ENCODE measurements at regions not wholly inside any gene's neighbourhood (a gene's known extent, or its start where the extent isn't known, plus 50 kb on each side); places are given as distances from the start of the nearest gene placed in this dataset.

DNA sequence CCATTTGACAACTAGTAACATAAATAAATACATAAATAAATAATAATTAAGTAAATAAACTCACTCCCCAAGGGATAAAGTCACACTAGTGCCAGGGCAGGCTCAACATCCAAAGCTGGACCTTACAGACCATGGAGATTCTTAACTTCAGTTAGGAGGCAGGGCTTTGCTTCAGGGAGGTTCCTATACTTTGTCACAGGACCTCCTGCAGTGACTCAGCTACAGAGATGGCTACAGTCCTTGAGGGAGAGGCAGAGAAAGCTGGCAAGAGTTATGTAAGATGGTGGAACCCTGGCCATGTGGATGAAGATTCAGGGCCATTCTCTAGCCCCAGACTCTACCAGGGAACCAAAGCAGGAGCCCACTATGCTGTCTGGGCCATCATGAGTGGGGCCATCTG is 74.1 kb upstream of the CADM1 start:
- intact Hi-C loops (cut with DNase I) = no loop called here
- Histone ChIP-seq H3K4me1 (no peaks in the 10 kb centered on the region), H3K4me3 (no peak overlapping the region), H3K36me3 (no peaks in the 10 kb centered on the region), H3K9me3 (no peaks in the 10 kb centered on the region), H3K27me3 (no peaks in the 10 kb centered on the region), H3K27ac (no peak overlapping the region)
- DNase-seq (ENCODE audit: extremely low spot score in 2 of 2) = no peak
- TF ChIP-seq, protein P1, sequence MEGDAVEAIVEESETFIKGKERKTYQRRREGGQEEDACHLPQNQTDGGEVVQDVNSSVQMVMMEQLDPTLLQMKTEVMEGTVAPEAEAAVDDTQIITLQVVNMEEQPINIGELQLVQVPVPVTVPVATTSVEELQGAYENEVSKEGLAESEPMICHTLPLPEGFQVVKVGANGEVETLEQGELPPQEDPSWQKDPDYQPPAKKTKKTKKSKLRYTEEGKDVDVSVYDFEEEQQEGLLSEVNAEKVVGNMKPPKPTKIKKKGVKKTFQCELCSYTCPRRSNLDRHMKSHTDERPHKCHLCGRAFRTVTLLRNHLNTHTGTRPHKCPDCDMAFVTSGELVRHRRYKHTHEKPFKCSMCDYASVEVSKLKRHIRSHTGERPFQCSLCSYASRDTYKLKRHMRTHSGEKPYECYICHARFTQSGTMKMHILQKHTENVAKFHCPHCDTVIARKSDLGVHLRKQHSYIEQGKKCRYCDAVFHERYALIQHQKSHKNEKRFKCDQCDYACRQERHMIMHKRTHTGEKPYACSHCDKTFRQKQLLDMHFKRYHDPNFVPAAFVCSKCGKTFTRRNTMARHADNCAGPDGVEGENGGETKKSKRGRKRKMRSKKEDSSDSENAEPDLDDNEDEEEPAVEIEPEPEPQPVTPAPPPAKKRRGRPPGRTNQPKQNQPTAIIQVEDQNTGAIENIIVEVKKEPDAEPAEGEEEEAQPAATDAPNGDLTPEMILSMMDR (IDR thresholded peaks at IDR 0.05) = no peak
- TF ChIP-seq POLR2AphosphoS5 (IDR thresholded peaks at IDR 0.05; ENCODE audit: insufficient read depth in 1 of 2, low read depth in 1 of 2) (no peak), POLR2A (IDR thresholded peaks at IDR 0.05) (no peak)

DNA sequence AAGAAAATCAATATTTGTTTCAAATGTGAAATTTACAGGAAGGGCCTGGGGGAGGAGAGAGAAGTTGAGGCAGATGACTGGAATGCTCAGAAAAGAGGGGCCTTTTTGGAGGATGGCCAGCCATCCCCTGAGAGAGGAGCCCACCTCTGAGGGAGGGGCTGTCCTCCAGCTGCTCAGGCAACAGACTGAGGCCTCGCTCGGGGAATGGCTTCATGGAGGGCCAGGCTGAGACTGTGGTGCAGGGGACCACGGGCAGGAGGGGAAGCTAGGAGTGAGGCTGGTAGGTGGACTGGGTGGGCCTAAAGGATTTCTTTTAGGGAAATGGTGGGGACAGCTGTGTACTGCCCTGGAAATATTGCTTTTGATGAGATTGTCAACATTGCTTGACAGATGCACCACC is 73.5 kb upstream of the CADM1 start:
- Histone ChIP-seq H3K4me3 (no peak overlapping the region), H3K4me1 (no peaks in the 10 kb centered on the region), H3K27me3 (no peaks in the 10 kb centered on the region), H3K9me3 (no peaks in the 10 kb centered on the region), H3K36me3 (no peaks in the 10 kb centered on the region), H3K27ac (no peak overlapping the region)
- TF ChIP-seq POLR2A (IDR thresholded peaks at IDR 0.05) = no peak
- TF ChIP-seq, protein P1 (IDR thresholded peaks at IDR 0.05) = no peak
- DNase-seq (ENCODE audit: extremely low spot score in 2 of 2) = no peak
- intact Hi-C loops (cut with DNase I) = no loop called here

DNA sequence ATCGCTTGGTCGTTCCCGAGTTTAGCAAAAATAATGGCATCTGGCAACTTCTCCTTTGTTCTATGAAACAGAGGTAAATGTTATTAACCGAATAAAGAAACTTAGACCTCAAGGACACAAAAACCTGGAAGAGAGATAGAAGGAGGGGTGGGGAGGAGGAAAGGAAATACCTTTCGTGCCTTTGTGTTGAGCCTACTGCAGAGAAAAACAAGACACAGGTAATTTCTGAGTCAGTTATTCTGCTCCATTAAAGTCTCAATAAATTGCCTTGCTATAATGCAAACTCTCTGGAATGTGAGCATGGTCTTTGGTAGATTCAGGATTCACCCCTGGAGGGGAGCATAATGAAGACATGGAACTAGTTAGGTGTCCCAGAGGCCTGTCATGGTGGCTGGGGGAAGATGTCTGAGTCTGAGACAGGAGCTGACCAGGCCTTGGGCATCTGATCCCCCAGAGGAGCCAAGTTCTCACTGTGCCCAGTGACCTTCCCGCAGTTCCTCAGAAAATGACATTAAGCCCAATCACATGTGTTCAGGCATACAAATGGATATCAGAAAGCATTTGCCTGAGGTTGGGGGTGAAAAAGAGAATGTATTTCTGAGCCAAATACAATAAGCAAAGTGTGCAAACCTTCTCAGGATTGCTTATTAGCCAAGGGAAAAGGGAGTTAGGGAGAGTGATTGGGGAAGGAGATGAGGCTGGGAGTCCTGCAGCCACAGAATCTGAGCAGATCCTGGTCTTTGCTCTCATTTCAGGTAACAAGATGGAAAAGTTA is 72.6 kb upstream of the CADM1 start:
- TF ChIP-seq, protein P1 (IDR thresholded peaks at IDR 0.05) = no peak
- TF ChIP-seq POLR2AphosphoS5 (IDR thresholded peaks at IDR 0.05; ENCODE audit: insufficient read depth in 1 of 2, low read depth in 1 of 2) (no peak), POLR2A (IDR thresholded peaks at IDR 0.05) (no peak)
- H3K9me3 ChIP-seq = no peaks in the 10 kb centered on the region
- intact Hi-C loops (cut with DNase I) = no loop called here
- no peaks in the 10 kb centered on the region for H3K27me3 ChIP-seq
- no peaks in the 10 kb centered on the region for H3K4me1 ChIP-seq
- DNase-seq (ENCODE audit: extremely low spot score in 2 of 2) = no peak
- H3K4me3 ChIP-seq = no peak overlapping the region
- H3K36me3 ChIP-seq = no peaks in the 10 kb centered on the region
- no peak overlapping the region for H3K27ac ChIP-seq

DNA sequence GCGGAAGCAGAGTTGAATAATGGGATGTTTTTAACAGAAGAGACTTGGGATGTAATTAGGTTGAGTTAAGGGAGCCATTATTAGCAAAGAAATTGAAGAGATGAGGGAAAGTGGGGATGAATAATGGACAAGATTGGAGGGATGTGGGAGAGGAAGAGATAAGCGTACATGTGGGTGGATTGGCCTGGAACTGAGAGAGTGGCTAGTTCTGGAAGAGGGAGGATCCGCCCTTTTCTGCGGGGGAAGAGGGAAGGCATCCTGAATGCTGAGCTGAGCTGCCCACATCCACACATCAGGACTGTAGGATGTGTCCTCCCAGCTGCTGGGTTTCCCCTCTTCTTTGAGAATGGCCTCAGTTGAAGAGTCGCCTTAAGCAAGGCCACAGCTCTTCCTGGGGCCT is 68.3 kb upstream of the CADM1 start:
- H3K36me3 ChIP-seq = no peaks in the 10 kb centered on the region
- intact Hi-C loops (cut with DNase I) = no loop called here
- no peak overlapping the region for H3K27ac ChIP-seq
- no peaks in the 10 kb centered on the region for H3K9me3 ChIP-seq
- H3K4me1 ChIP-seq = no peaks in the 10 kb centered on the region
- DNase-seq (ENCODE audit: extremely low spot score in 2 of 2) = no peak
- H3K4me3 ChIP-seq = no peak overlapping the region
- TF ChIP-seq, protein P1 (IDR thresholded peaks at IDR 0.05) = no peak
- no peak for TF ChIP-seq POLR2AphosphoS5 (IDR thresholded peaks at IDR 0.05; ENCODE audit: insufficient read depth in 1 of 2, low read depth in 1 of 2)
- TF ChIP-seq POLR2A (IDR thresholded peaks at IDR 0.05) = no peak
- no peaks in the 10 kb centered on the region for H3K27me3 ChIP-seq

DNA sequence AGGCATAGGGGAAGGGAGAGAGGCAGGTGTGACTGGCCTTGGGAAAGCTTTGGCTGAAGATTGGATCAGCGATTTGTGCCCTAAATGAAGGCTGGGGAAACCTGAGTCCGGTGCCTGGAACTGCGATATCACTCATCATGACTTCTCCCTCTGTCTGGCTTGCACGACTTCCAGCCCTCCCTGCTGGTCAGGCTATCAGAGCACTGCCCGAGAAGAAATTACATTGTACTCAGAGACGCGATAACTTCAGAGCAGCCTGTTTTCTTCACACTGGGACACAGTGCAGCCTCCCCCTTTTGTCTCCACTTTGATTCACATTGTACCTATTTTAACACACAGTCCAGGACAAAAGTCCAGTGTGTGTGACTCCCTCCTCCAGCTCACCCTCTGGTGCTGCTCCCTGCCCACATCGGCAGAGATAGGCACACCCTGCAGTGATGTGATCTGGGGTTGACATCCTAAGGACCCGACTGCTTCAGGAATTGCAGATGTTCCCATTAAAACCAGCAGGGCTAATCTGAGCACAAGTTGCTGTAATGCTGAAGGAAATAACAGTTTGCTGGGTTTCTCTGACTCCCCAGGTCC is 62.1 kb upstream of the CADM1 start:
- Histone ChIP-seq H3K9me3 (no peaks in the 10 kb centered on the region), H3K27me3 (no peaks in the 10 kb centered on the region), H3K4me1 (no peaks in the 10 kb centered on the region), H3K4me3 (no peak overlapping the region), H3K27ac (no peak overlapping the region), H3K36me3 (no peaks in the 10 kb centered on the region)
- no peak for TF ChIP-seq POLR2A (IDR thresholded peaks at IDR 0.05)
- TF ChIP-seq, protein P1 (IDR thresholded peaks at IDR 0.05) = no peak
- TF ChIP-seq POLR2AphosphoS5 (IDR thresholded peaks at IDR 0.05; ENCODE audit: insufficient read depth in 1 of 2, low read depth in 1 of 2) = no peak
- intact Hi-C loops (cut with DNase I) = no loop called here
- no peak for DNase-seq (ENCODE audit: extremely low spot score in 2 of 2)
